ENCODE measurements at regions not wholly inside any gene's neighbourhood (a gene's known extent, or its start where the extent isn't known, plus 50 kb on each side); places are given as distances from the start of the nearest gene placed in this dataset.

GRCh38 chr11:81570669-81571068 lies 1163.0 kb downstream of the FAM181B start:
- TF ChIP-seq POLR2A (IDR thresholded peaks at IDR 0.05) (no peak), CTCF (IDR thresholded peaks at IDR 0.05) (no peak)

Data from heart left ventricle (tissue), 13 donors.